Ovary (tissue), 3 donors: ENCODE measurements at regions not wholly inside any gene's neighbourhood (a gene's known extent, or its start where the extent isn't known, plus 50 kb on each side); places are given as distances from the start of the nearest gene placed in this dataset.

ENCODE experiments used
- CTCF ChIP-seq, 3 donors: fragments of 450-650 bp in 2 of 3; fragments of 200-600 bp in 1 of 3; IDR thresholded peaks; one replicate each; pipeline versions ENCODE4 v1.5.1 to v1.8.0; 2016 to 2022; ENCODE audit warnings: antibody characterized with exemption in 3 of 3, mild to moderate bottlenecking in 1 of 3
- EP300 ChIP-seq: sonication (generic); formaldehyde crosslinking; IDR thresholded peaks from one replicate; pipeline ENCODE4 v1.6.1; 2017; ENCODE audit warnings: antibody characterized with exemption
- POLR2A ChIP-seq: fragments of 450-650 bp; IDR thresholded peaks from one replicate; pipeline ENCODE4 v1.6.1; 2017; ENCODE audit warnings: antibody characterized with exemption, mild to moderate bottlenecking, moderate library complexity
- donor health status: DM: no; HTN: no; CAD: no.

- TF ChIP-seq POLR2A (no peak), CTCF (IDR thresholded peaks at IDR 0.05) (no peak), EP300 (no peak)
Observed at GRCh38 chr18:46246101-46246500, 141.9 kb downstream of the HAUS1 start.
